GM21526 (cell line): ENCODE measurements at regions not wholly inside any gene's neighbourhood (a gene's known extent, or its start where the extent isn't known, plus 50 kb on each side); places are given as distances from the start of the nearest gene placed in this dataset.
"Not testable (repeated sequence)": the region's sequence is repeated elsewhere in the genome, so short reads cannot be mapped to it uniquely, and the experiment has no call there.

Experiments used
- ATAC-seq: cut with Tn5 transposase; IDR thresholded peaks from one replicate; pipeline ENCODE4 v1.9.1; 2021; ENCODE audit warnings: moderate library complexity; ENCODE audit not compliant: unreplicated experiment, low FRiP score

DNA sequence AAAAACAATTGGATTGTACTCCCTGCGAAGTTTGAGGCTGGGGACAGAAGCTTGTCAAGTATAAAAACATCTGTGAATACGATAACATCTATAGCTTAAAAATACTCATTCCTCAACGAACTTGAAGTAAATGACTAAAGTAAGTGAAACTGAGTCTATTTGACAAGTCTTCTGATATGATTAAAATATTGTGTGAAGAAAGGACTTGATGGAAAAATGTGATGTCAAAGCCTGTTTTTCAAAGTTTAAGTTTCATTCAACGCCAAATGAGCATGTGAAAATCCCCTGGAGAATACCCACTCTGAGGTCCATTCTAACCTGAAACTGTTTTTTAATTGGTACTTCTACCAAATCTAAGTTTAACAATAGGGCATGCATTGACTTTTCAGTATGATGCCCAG is 122.3 kb upstream of the MDFIC start:
- no peak for ATAC-seq

DNA sequence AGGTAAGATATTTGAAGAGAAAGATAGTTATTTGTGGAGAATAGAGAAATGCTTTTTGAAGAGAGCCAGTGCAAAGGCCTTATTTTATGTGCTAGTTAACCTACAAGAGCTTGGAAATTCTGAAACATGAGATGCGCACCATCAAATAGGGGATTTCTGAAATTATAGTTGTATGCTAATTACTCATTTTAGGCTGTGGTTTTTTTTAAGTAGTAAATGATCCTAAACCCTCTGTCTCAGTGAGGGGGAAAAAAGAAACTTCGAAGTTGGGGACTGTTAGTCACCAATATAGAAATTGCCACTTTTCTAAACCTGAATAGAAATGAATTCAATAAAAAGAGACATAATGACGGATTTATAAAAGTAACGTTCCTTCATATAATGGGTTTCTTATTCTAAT is 119.3 kb upstream of the MDFIC start:
- ATAC-seq, result no peak

DNA sequence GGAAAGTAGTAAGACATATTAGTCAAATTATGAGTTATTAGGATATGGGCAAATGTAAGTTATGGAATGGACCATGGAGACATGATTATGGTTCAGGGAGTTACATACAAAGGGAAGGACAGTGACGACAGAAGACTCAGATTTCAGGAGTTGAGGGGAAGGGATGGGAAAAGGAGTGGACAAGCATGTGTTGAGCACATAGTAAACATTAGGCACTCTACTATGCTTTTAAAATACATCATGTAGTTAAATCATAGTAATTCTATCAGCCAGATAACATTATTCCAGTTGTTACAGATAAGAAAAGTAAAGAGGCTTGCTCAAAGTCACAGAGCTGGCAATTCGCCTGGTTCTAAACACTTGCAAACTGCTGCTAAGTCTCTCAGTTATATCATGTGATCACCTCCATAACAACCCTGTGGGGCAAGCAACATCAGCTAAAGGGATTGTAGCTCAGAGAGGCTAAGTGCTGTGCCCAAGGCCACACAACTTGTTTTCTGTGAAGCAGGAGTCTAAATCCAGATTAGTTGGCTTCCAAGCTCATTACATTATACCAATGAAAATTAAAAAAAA is 115.2 kb upstream of the MDFIC start:
- no peak for ATAC-seq

DNA sequence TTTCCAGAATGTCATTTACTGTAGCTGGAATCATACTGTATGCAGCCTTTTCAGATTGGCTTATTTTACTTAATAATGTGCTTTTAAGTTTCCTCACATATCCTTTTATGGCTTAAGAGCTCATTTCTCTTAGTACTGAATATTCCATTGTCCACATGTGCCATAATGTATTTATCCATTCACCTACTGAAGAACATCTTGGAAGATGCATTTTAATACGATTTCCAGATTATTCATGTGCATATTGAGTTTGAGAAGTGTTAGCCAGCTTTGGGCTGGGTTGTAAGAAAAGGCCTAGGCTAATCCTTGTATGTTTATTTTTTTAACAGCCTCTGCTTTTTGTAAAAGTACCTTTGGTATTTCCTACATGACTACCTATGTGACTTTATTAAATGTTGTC is 109.3 kb upstream of the MDFIC start:
- no peak for ATAC-seq

DNA sequence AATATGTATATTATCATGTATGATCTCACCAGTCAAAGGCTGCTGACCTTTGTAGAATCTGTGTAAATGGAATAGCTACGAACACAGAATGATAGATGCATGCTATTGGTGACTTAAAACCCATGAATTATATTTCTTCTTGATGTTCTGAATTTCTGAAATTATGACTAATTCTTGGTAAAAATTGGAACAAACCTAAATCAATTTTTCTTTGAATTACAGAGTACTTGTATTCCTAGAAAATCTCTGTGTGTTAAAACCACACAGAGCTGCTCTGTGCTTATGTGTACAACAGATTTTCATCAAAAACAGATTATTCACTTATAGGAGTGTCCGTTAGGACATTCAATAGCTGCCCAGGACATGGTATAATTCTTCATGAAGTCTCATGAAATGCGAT is 108.3 kb upstream of the MDFIC start:
- ATAC-seq, result no peak

DNA sequence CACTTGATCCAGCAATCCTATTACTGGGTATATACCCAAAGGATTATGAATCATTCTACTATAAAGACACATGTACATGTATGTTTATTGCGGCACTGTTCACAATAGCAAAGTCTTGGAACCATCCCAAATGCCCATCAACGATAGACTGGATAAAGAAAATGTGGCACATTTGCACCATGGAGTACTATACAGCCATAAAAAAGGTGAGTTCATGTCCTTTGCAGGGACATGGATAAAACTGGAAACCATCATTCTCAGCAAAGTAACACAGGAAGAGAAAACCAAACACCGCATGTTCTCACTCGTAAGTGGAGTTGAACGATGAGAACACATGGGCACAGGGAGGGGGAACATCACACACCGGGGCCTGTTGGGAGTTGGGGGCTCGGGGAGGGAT is 104.9 kb upstream of the MDFIC start:
- not testable (repeated sequence) for ATAC-seq

DNA sequence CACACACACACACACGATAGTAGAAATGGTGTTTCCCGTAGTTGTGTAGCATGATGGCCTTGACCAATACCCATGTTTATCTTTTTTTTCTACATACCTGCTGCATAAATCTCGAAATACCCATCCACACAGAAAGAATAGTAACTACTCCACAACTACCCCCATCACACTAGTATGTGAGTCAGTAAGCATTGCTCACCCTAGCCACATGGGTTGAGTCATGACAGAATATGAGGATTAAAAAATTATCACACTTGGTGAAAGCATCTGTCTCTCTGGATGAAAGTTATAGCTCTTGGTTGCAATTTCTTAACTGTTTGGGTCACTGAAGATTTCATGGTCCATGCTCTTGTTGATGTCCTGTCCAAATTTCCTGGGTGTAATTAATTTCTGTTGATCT is 103.4 kb upstream of the MDFIC start:
- ATAC-seq, result no peak

DNA sequence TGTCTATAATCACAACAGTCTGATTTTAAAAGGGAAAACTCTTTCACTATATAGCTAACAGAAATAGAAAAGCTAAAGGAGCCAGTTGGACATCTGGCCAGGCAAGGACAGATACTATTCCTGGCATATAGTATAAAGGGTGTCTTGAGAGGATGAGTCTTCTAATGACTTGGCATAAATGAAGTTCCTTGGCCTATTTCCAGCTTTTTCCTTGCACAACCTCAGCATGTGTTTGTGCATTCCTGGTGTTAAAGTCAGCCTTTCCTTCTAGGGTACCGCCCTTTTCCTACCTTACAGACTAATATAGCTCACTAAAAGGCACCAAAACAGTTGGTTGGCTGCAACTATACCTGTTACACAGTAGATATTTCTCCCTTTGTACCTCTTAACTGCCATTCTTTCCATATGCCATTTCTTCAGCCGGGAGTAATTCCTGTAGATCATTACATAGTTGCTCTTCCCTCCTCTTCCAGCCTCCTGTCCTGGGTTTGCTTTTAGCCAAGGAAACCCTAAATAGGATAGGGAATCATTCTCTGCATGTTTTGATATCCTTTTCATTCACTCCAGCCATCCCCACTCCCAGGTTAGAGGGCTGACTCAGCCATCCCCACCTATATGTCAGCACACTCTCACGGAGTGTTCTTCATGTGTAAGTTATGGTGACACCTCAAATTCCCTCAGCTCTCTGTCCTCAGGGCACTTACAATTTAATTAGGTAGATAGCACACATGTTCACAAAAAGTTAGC is 102.1 kb upstream of the MDFIC start:
- ATAC-seq, result no peak

DNA sequence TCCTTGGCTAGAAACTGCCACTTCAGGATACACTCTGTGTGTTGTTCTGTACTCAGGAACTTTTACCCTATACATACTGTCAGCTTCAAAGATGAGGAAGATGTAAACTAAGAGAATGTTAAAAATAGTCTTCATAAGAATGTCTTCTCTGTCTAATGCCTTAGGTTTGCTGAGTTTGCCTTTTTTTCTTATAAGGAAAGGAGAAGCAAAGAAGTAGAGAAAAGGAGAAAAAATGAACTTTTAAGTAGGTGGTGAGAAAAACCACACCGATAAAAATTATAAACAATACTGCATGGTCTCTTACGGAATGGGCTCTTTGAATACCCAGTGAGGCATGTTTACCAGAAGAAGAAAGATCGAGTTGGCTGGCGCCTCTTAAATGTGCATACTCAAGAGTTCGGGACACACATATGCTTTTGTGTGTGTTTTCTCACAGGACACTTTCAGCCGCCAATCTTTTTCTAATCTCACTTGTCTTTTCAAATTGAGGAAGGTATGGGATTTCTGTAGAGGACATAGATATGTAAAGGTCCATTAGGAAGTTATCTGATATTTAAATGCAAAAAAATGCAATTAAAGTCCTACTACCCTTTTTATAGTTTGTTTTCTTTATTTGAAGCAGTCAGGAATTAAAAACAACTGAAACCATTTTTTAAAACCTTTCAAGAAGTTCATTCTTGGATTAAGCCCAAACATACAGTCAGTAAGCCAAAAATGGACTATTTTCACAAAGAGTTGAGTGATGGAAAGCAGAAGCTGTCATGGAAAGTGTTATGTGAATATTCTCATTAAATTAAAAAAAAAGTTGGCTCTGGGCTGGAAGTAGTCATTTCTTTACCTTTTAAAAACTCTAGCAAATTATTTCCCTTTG is 100.6 kb upstream of the MDFIC start:
- no peak for ATAC-seq

DNA sequence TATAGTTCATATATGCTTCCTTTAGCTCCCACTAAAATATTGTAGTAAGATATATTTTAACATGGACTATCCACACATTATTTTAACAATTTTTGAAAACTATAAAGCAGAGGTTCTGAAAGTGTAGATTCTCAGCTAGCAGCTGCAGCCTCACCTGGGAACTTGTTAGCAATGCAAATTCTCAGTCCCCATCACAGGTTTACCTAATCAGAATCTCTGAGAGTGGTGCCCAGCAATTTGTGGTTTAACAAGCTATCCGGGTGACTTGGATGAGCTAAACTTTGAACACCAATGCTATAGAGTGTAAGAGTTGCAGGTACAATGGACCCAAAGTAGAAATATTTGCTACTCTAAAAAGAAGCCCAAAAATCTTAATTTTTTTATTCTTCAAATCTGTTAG is 99.8 kb upstream of the MDFIC start:
- no peak for ATAC-seq

DNA sequence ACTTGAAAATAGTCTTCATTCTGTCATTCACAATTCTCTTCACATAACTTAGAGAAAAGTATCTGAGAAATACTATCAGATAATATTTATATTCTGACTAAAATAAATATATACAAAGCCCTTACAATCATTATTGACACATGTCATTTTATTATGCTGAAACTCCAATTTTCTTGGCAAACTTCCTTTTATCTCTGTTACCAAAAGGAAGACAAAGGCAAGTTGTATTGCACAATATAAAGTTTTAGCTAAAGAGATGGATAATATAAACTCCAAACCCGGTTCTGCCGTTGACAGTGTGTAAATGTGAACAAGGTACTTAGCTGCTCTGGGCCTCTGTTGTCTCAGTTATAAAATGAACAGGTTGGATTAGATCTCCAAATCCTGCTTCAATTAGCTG is 99.0 kb upstream of the MDFIC start:
- no peak for ATAC-seq

DNA sequence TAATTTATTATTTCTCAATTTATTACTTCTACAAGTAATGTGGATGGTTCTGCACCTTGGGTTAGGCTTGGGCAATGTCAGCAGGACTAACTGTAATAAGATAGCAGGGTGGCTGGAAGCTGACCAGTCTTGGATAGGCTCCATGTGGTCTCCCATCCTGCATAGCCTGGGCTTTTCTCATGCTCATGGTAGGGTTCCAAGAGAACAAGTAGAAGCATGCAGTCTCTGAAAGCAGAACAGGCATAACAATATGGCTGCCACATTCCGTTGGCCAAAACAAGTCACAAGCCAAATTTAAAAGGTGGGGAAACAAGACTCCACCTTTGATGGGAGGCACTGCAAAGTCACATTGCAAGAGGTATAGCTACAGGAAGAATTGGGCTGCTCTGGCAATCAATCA is 98.6 kb upstream of the MDFIC start:
- no peak for ATAC-seq

DNA sequence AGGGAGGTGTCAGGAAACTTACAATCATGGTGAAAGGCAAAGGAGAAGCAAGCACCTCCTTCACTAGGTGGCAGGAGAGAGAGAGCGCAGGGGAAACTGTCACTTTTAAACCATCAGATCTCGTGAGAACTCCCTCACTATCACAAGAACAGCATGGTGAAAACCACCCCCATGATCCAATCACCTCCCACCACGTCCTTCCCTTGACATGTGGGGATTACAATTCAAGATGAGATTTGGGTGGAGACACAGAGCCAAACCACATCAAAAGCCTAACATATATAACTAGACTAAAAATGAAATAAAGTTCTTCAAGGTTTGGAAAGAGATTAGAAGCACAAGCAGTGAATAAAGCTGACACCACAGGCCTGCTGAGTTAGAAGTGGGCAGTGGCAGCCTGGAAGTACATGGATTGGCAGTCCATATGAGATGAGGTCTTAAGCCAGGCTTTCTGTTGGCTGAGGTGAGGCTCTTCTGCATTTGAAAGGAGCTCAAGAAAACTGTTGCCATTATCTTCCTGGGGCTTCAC is 96.4 kb upstream of the MDFIC start:
- no peak for ATAC-seq

DNA sequence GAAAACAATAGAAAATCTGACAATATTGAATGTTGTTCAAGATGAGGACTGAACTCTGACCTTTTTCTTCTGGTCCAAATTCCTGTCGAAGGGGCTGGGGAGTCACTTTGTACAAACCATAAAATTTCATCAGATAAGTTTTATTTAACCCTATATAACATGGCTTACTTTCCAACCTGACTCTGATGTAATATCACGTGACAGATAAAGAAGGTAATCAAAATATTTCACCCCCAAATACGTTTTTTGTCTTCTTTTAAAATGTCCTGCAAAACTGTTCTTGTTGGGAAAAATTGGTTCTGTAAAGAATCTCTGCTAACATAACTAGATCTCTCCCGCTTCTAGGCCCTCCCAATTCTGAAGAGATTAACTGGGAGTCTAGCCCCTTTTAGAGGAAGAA is 90.9 kb upstream of the MDFIC start:
- ATAC-seq, result no peak

DNA sequence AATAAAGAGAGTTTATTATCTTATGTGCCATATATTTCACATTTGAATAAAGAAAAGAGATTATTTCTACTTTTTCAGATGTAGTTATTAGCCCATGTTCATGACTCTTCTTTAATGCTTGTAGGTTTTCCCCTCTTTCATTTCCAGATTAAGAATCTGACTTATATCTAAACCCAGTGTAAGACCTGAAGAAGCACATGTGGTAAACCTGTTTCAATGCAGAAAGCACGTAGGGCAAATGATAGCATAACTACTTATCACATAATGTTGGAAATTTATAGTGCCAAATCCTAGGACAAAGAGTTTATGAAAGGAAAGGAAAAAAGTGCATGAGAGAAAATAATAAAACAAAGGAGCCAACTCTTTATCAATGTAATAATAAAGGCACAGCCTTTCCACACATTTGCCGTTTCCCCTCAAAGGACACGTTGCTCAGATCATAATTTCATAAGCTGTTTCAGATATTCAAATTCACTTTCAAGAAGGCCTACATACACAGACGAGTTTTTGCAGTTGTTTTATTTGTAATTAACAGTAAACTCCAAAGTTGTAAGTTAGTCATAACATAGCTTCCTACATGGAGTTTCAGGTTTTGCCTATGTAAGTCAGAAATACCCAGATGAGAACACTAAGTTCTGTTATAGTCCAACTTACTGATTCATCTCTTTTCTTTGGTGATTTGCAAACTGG is 88.8 kb upstream of the MDFIC start:
- ATAC-seq, result peak; percentile 97

DNA sequence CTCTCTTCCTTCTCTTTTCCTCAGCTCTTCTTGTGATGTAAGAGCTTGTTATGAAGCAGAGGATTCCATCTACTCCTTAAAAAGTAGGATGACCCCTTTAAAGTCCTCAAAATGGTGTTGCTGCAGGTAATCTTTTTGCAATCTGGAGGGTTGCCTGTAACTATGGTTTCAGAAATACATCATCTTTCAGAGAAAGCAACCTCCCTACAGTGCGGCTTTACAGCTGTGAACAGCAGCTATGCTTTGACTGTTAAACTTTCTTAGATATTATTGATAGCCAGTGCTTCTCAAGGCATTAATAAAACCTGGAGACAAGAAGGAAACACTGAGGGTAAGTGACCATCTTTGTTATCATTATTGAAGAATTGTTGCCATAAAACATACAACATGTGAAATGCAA is 86.6 kb upstream of the MDFIC start:
- ATAC-seq, result no peak

DNA sequence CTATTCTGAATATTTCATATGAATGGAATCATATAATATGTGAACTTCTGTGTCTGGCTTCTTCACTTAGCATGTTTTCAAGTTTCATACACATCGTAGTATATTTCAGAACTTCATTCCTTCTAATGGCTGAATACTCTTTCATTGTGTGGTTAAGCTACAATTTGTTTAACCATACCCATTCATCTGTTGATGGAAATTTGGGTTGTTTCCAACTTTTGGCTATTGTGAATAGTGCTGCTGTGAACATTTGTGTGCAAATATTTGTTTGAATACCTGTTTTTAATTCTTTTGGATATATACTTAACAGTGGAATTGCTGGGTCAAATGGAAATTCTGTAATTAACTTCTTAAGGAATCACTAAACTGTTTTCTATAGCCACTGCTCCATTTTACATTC is 86.0 kb upstream of the MDFIC start:
- no peak for ATAC-seq

DNA sequence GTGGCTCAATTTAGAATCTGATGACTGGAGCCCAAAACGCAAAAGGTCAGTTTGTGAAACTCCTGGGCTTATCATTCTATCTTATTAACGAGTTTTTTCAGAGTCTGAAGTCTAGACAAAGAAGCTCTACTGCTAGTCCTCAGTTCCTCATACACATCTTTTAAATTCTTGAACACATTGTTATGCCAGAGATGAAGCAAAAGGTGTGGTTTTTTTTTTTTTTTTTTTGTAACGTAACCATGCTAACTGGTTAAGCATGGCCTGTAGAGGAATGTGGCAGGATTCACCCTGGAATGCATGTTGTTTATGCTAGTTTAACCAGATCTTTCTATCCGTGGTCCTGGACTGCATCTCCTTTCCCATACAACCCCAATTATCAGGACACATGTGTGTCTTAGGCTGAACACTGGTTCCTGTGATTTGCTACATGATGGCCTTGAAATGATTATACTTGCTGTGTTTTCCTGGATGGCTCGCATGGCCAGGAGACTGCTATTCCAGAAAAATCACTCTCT is 79.3 kb upstream of the MDFIC start:
- ATAC-seq, result no peak

DNA sequence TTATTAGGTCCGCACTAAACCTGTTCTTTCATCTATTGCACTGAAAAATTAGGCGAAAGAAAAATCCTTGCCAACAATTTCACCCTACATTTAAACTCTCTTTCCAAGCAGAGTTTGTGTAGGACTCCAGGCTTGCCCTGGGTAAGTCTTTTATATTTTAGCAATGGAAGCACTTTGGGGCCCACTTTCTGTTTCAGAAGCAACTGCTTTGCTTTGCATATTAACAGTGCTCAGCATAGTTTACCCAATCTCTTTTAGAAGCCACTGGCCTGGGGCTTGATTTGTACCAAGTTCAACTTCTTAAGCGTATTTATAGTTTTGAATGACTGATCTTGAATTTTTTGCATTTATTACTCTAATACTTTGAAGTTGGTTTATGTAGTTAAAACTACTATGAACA is 78.8 kb upstream of the MDFIC start:
- no peak for ATAC-seq

DNA sequence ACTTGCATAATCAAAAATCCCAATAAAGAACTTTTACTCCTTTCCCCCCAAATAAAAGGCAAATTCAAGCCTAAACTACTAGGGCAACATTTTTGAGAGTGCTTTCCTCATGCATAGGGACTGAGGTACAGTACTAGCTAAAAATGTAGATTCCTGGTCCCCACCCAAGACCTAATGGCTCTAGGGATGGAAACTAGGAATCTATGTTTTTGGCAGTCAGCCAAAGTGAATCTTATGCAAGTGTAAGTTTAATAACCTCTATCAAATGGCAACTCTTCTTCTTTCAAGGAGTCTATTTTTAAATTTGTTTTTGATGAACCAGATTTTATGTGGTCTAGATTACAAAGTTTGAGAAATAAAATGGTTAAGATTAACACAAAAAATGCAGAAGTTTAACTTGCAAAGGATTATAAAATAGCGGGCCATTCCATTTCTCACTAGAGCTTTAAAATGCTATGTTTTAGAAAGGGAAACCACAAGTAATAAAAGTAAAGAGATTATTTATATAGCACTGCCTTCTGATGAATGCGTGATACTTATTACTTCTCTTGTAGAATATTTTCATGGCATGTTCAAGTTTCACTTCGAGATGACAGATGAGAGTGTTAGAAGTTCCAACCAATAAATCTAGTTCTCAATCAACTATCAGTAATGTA is 70.4 kb upstream of the MDFIC start:
- no peak for ATAC-seq
